ENCODE measurements at regions not wholly inside any gene's neighbourhood (a gene's known extent, or its start where the extent isn't known, plus 50 kb on each side); places are given as distances from the start of the nearest gene placed in this dataset.

DNA sequence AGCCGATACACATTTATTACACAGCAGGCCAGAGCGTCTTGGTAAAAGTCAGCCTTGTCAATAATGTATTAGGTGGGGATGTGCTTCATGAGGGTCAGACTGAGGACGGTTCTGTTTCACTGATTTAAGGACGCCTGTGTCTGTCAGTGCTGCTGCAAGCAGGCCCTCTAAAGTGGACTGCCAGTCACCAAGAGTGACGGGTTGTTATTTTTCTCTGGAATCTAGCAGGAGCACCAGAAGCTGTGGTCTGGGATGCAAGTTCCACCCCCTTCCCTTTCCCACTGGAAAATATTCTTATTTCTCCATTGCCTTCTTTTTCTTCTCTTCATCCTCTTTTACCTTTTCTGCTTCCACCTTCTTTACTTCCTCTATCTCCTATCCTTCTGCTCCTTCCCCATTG, 191.2 kb upstream of the NCAM1 start:
- no peak overlapping the region for H3K4me3 ChIP-seq (ENCODE audit: low read depth, low read length)
- TF ChIP-seq, protein P1, sequence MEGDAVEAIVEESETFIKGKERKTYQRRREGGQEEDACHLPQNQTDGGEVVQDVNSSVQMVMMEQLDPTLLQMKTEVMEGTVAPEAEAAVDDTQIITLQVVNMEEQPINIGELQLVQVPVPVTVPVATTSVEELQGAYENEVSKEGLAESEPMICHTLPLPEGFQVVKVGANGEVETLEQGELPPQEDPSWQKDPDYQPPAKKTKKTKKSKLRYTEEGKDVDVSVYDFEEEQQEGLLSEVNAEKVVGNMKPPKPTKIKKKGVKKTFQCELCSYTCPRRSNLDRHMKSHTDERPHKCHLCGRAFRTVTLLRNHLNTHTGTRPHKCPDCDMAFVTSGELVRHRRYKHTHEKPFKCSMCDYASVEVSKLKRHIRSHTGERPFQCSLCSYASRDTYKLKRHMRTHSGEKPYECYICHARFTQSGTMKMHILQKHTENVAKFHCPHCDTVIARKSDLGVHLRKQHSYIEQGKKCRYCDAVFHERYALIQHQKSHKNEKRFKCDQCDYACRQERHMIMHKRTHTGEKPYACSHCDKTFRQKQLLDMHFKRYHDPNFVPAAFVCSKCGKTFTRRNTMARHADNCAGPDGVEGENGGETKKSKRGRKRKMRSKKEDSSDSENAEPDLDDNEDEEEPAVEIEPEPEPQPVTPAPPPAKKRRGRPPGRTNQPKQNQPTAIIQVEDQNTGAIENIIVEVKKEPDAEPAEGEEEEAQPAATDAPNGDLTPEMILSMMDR (IDR thresholded peaks at IDR 0.05; ENCODE audit: insufficient read depth, low read depth, low read length, missing control alignments): no peak
- DNase-seq (ENCODE audit: low read depth): no peak

DNA sequence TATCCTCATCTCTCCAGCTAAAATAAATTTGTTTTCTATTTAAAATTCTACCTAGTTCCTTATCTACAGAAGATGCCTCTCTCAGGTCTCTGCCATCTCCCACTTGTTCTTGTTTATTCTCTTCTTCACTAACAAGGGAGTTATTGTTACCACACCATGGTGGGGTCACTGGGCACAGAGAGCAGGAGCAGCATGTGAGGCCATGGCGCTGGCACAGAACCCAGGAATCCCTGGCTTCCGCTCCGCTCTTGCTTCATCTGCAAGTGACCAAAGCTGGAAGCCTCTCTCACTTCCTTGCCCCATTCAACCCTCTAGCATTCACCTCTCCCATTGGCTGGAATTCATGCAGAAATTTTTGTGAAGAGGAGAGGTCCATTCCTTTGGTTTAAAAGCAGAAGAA, 190.7 kb upstream of the NCAM1 start:
- no peak for DNase-seq (ENCODE audit: low read depth)
- no peak overlapping the region for H3K4me3 ChIP-seq (ENCODE audit: low read depth, low read length)
- TF ChIP-seq, protein P1 (IDR thresholded peaks at IDR 0.05; ENCODE audit: insufficient read depth, low read depth, low read length, missing control alignments): no peak

DNA sequence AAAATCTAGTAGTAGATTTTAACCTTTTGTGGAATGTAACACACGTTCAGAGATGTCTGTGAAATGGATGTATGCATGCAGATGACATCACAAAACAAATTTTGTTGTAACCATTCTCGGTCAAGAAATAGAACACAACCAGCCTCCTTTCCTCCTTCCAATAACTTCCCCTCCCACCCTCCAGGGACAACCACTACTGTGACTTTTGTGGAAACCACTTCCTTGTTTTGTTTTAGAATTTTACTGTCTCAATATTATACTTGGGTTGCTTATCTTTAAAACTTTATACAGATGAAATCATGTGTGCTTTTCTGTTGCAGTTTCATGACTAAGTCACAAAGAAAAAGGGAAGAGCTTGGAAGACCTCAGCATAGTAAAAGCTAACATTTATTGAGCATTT, 189.4 kb upstream of the NCAM1 start:
- no peak overlapping the region for H3K4me3 ChIP-seq (ENCODE audit: low read depth, low read length)
- TF ChIP-seq, protein P1 (IDR thresholded peaks at IDR 0.05; ENCODE audit: insufficient read depth, low read depth, low read length, missing control alignments): no peak
- DNase-seq (ENCODE audit: low read depth): no peak

DNA sequence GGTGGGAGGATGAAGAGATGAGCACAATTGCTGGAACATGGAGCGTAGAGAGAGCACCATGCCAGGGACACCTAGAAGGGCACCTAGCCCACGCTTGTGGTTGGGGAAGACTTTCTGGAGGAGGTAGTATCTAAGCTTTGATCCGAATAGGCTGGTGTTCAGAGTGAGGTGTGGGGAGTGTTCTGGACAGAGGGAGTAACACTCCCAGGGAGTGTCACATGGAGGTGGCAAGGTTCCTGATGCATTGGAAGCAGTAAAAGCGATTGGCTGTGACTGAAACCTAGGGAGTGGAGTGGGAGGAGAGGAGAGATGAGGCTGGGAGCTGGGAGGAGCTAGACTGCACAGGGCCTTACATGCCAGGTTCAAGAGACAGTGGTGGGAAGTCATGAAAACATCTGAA, 188.0 kb upstream of the NCAM1 start:
- DNase-seq (ENCODE audit: low read depth): no peak

DNA sequence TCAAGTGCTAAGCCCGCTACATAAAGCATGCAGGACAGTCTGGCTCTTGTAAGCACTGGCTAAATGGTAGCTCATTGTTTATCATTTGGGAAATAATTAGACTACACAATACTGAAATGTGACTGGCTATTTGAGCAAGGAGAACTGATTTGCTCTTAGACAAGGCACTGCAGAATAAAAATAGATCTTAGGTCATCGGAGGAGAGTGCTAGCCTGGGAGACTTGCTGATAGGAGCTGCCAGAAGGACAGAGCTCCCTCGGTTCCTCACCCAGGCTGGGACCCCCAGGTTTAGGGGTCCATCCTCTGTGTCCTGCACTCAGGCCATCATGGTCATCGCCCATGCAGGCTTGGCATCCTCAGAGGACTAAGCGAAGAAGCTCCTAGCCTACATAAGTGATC, 184.4 kb upstream of the NCAM1 start:
- no peak for DNase-seq (ENCODE audit: low read depth)
- TF ChIP-seq, protein P1 (IDR thresholded peaks at IDR 0.05; ENCODE audit: insufficient read depth, low read depth, low read length, missing control alignments): no peak
- H3K4me3 ChIP-seq (ENCODE audit: low read depth, low read length): no peak overlapping the region

More for the DNA sequence above, 188.0 kb upstream of the NCAM1 start:
- TF ChIP-seq, protein P1 (IDR thresholded peaks at IDR 0.05; ENCODE audit: insufficient read depth, low read depth, low read length, missing control alignments): no peak
- H3K4me3 ChIP-seq (ENCODE audit: low read depth, low read length): no peak overlapping the region

DNA sequence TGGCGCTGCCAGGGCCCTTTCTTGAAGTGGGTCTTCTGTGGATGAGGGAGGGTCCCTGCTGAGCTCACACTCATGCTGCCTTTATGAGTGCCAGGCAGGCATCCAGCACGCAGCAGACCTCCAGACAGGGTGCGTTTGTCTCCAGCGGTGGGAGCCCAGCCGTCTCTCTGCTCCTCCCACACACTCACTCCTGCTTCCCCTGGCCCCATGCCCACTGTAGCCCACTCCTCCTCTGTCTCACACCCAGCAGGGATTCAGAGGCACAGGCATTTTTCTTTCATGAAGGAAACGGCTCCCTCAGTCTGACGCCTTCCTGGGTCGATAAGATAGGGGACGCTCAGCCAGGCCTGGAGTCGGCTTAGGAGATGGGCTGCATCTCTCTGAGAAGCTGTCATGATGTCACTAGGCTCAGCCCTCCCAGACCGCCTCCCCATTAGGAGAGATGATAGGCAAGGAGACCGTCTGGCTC, 183.9 kb upstream of the NCAM1 start:
- TF ChIP-seq, protein P1 (IDR thresholded peaks at IDR 0.05; ENCODE audit: insufficient read depth, low read depth, low read length, missing control alignments): no peak
- no peak overlapping the region for H3K4me3 ChIP-seq (ENCODE audit: low read depth, low read length)
- DNase-seq (ENCODE audit: low read depth): no peak

DNA sequence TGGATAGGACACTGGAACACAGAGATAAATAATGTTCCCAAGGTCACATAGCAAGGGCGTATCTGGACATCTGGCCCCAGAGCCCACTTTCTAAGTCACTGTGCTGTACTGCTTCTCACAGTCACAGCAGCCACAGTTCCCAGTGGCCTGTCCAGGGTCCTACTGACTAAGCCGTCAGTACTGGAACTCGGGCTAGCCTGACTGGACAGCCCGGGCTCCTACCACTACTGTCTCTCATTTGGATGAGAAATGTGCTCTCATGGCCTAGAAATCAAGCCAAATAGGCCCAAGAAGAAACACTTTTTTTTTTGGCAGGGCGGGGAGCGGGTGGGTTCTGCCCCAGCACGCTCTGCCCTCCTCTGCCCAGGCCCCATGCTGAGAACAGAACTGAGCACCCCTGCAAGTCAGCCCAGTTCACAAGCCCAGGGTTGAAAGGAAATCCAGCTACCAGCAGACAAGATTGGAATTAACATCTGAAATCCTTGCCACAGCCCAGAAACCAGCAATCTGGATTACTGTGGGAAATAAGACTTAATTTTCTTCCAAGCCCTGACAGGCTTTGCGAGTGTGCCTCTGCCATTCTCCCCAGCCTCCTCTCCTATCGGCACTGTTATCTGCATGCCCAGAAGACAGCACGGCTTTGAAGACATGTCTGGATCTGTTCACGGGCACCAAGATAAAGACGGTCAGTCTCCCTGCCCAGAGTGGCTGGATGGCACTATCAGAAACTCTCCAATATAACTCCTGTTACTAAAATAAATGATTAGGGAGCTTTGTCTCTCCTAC, 182.9 kb upstream of the NCAM1 start:
- DNase-seq (ENCODE audit: low read depth): no peak
- H3K4me3 ChIP-seq (ENCODE audit: low read depth, low read length): no peak overlapping the region
- TF ChIP-seq, protein P1 (IDR thresholded peaks at IDR 0.05; ENCODE audit: insufficient read depth, low read depth, low read length, missing control alignments): no peak
